ENCODE measurements at regions not wholly inside any gene's neighbourhood (a gene's known extent, or its start where the extent isn't known, plus 50 kb on each side); places are given as distances from the start of the nearest gene placed in this dataset.

DNA sequence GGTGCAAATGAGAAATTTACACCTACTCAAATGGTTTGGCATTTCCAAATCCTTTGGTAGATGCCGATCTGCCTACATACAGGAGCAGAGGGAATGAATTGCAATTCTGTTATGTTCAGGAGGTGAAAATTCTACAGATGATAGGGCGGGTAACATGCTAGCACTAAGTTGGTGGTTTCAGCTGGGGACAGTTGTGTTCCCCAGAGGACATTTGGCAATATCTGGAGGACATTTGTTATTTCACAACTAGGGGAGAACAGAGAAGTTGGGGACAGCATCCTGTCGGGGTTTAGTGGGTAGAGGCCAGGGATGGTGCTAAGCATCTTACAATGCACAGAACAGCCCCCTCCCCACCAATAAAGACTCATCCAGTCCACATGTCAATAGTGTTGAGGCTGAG lies 96.5 kb upstream of the PUDP start:
- no peaks in the 10 kb centered on the region for H4K20me1 ChIP-seq (ENCODE audit: control insufficient read depth, insufficient read depth, low read length, poor library complexity, severe bottlenecking)
- ChIA-PET POLR2A (no interaction called here), CTCF (no interaction called here)
- intact Hi-C loops (cut with micrococcal nuclease) = no loop called here
- H3K4me1 ChIP-seq (ENCODE audit: control insufficient read depth in 2 of 2, insufficient read depth in 2 of 2, low read length in 2 of 2) = peaks cover 0 to 3% of the 10 kb centered on the region in 2 donors
- H3K4me1 Mint-ChIP-seq = peaks cover 8% of the 10 kb centered on the region
- ATAC-seq (ENCODE audit: low read depth) = no peak
- H3K9me3 Mint-ChIP-seq (ENCODE audit: insufficient read depth) = no peaks in the 10 kb centered on the region
- TF ChIP-seq, protein P1, sequence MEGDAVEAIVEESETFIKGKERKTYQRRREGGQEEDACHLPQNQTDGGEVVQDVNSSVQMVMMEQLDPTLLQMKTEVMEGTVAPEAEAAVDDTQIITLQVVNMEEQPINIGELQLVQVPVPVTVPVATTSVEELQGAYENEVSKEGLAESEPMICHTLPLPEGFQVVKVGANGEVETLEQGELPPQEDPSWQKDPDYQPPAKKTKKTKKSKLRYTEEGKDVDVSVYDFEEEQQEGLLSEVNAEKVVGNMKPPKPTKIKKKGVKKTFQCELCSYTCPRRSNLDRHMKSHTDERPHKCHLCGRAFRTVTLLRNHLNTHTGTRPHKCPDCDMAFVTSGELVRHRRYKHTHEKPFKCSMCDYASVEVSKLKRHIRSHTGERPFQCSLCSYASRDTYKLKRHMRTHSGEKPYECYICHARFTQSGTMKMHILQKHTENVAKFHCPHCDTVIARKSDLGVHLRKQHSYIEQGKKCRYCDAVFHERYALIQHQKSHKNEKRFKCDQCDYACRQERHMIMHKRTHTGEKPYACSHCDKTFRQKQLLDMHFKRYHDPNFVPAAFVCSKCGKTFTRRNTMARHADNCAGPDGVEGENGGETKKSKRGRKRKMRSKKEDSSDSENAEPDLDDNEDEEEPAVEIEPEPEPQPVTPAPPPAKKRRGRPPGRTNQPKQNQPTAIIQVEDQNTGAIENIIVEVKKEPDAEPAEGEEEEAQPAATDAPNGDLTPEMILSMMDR (IDR thresholded peaks at IDR 0.05) = no peak
- no peak for TF ChIP-seq EZH2 (IDR thresholded peaks at IDR 0.05; ENCODE audit: borderline replicate concordance, insufficient read depth, low read depth, low read length, poor library complexity, severe bottlenecking)
- no peaks in the 10 kb centered on the region for H3K36me3 ChIP-seq (replicated peaks in 1 of 2; ENCODE audit: control extremely low read depth in 1 of 2, control insufficient read depth in 1 of 2, extremely low read depth in 1 of 2, insufficient read depth in 2 of 2, low read length in 1 of 2)
- no peaks in the 10 kb centered on the region for H3K27me3 Mint-ChIP-seq
- H3K9ac ChIP-seq (ENCODE audit: low read length) = no peak overlapping the region
- no peaks in the 10 kb centered on the region for H3K79me2 ChIP-seq (ENCODE audit: control insufficient read depth, insufficient read depth, low read length)
- H3K4me2 ChIP-seq (replicated peaks; ENCODE audit: low read depth, low read length, poor library complexity, severe bottlenecking) = no peak overlapping the region
- no peak for DNase-seq
- peaks cover 0 to 7% (median 0%) of the 10 kb centered on the region in 3 donors for H3K9me3 ChIP-seq (ENCODE audit: control extremely low read depth in 1 of 3, control insufficient read depth in 2 of 3, insufficient read depth in 1 of 3, low read length in 2 of 3)
- no peak overlapping the region for H3K27ac ChIP-seq (ENCODE audit: low read length in 2 of 2)
- H2AFZ ChIP-seq (ENCODE audit: insufficient read depth, low read depth, low read length, poor library complexity, severe bottlenecking) = no peak overlapping the region
- no peak overlapping the region for H3K27ac Mint-ChIP-seq
- no peak overlapping the region for H3K4me3 ChIP-seq (ENCODE audit: control extremely low read depth in 1 of 5, extremely low read depth in 1 of 5, insufficient read depth in 1 of 5, low read depth in 2 of 5, low read length in 4 of 5)
- WGBS (ENCODE audit: insufficient coverage) = no CpG with 5 or more reads among the region's 3 CpGs
- H3K27me3 ChIP-seq (replicated peaks in 1 of 4; ENCODE audit: control extremely low read depth in 1 of 4, control insufficient read depth in 3 of 4, insufficient read depth in 4 of 4, low read length in 3 of 4) = no peaks in the 10 kb centered on the region
- H3K4me3 Mint-ChIP-seq = no peak overlapping the region

DNA sequence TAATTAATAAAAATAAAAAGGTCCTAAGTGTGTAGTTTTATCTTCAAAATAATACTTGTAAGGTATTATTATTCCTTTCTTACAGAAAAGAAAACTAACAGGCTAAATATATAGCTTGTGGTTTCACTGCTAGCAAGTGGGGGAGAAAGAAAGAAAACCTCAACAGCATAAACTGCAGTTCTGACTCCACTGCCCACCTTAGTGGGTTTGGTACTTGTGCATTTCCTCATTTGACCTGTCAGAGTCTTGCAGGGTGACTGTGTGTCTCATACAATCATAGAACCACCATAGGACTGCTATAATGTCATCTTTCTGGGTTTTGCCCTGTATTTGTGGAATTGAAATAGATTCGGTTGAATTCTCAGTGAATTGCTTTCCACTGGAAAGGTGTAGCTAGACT lies 94.7 kb upstream of the PUDP start:
- no peaks in the 10 kb centered on the region for H3K27me3 Mint-ChIP-seq
- Histone ChIP-seq H3K9me3 (ENCODE audit: control extremely low read depth in 1 of 3, control insufficient read depth in 2 of 3, insufficient read depth in 1 of 3, low read length in 2 of 3) (peaks cover 0 to 3% (median 0%) of the 10 kb centered on the region in 3 donors), H3K79me2 (ENCODE audit: control insufficient read depth, insufficient read depth, low read length) (no peaks in the 10 kb centered on the region), H3K27me3 (replicated peaks in 1 of 4; ENCODE audit: control extremely low read depth in 1 of 4, control insufficient read depth in 3 of 4, insufficient read depth in 4 of 4, low read length in 3 of 4) (no peaks in the 10 kb centered on the region), H3K27ac (ENCODE audit: low read length in 2 of 2) (no peak overlapping the region), H3K4me2 (replicated peaks; ENCODE audit: low read depth, low read length, poor library complexity, severe bottlenecking) (no peak overlapping the region), H3K9ac (ENCODE audit: low read length) (no peak overlapping the region), H3K4me3 (ENCODE audit: control extremely low read depth in 1 of 5, extremely low read depth in 1 of 5, insufficient read depth in 1 of 5, low read depth in 2 of 5, low read length in 4 of 5) (no peak overlapping the region), H3K4me1 (ENCODE audit: control insufficient read depth in 2 of 2, insufficient read depth in 2 of 2, low read length in 2 of 2) (peaks cover 0 to 3% of the 10 kb centered on the region in 2 donors), H3K36me3 (replicated peaks in 1 of 2; ENCODE audit: control extremely low read depth in 1 of 2, control insufficient read depth in 1 of 2, extremely low read depth in 1 of 2, insufficient read depth in 2 of 2, low read length in 1 of 2) (no peaks in the 10 kb centered on the region), H2AFZ (ENCODE audit: insufficient read depth, low read depth, low read length, poor library complexity, severe bottlenecking) (no peak overlapping the region), H4K20me1 (ENCODE audit: control insufficient read depth, insufficient read depth, low read length, poor library complexity, severe bottlenecking) (no peaks in the 10 kb centered on the region)
- H3K4me3 Mint-ChIP-seq = no peak overlapping the region
- H3K27ac Mint-ChIP-seq = no peak overlapping the region
- no peaks in the 10 kb centered on the region for H3K9me3 Mint-ChIP-seq (ENCODE audit: insufficient read depth)
- ATAC-seq (ENCODE audit: low read depth) (no peak), DNase-seq (no peak)
- intact Hi-C loops (cut with micrococcal nuclease) = no loop called here
- H3K4me1 Mint-ChIP-seq = peaks cover 8% of the 10 kb centered on the region
- TF ChIP-seq EZH2 (IDR thresholded peaks at IDR 0.05; ENCODE audit: borderline replicate concordance, insufficient read depth, low read depth, low read length, poor library complexity, severe bottlenecking) = no peak
- TF ChIP-seq, protein P1 (IDR thresholded peaks at IDR 0.05) = no peak
- ChIA-PET CTCF (no interaction called here), POLR2A (no interaction called here)
- no CpG with 5 or more reads among the region's 1 CpG for WGBS (ENCODE audit: insufficient coverage)

All from B cell (primary cell).